Liver (tissue), 7 donors: ENCODE measurements at regions not wholly inside any gene's neighbourhood (a gene's known extent, or its start where the extent isn't known, plus 50 kb on each side); places are given as distances from the start of the nearest gene placed in this dataset.

Experiments
- DNase-seq: peaks from one replicate; pipeline ENCODE4 v3.0.0-alpha.2; 2017; ENCODE audit warnings: low spot score
- H3K27ac ChIP-seq, 2 donors: one replicate each; pipeline ENCODE4 v1.7.0; 2013; ENCODE audit warnings: inconsistent platforms in 2 of 2, low read length in 2 of 2, control low read depth in 1 of 2, low read depth in 1 of 2, mild to moderate bottlenecking in 1 of 2
- H3K27me3 ChIP-seq, 4 donors: one replicate each; pipeline versions ENCODE4 v1.6.1 to v1.7.0; 2013; ENCODE audit warnings: low read length in 3 of 4, inconsistent platforms in 1 of 4, mild to moderate bottlenecking in 1 of 4, moderate library complexity in 1 of 4; ENCODE audit not compliant: control insufficient read depth in 4 of 4, insufficient read depth in 4 of 4
- H3K36me3 ChIP-seq, 4 donors: one replicate each; pipeline versions ENCODE4 v1.6.1 to v1.7.0; 2013; ENCODE audit warnings: low read length in 3 of 4, mild to moderate bottlenecking in 3 of 4, low read depth in 1 of 4, moderate library complexity in 1 of 4; ENCODE audit not compliant: control insufficient read depth in 4 of 4, insufficient read depth in 3 of 4
- H3K4me1 ChIP-seq, 4 donors: one replicate each; pipeline versions ENCODE4 v1.6.1 to v1.7.0; 2013; ENCODE audit warnings: low read length in 3 of 4, mild to moderate bottlenecking in 3 of 4, moderate library complexity in 1 of 4; ENCODE audit not compliant: control insufficient read depth in 4 of 4, insufficient read depth in 4 of 4
- H3K4me3 ChIP-seq, 3 donors: one replicate each; pipeline versions ENCODE4 v1.6.1 to v1.7.0; 2013; ENCODE audit warnings: low read length in 3 of 3, control low read depth in 1 of 3, low read depth in 1 of 3, mild to moderate bottlenecking in 1 of 3
- H3K9ac ChIP-seq, 2 donors: one replicate each; pipeline ENCODE4 v1.7.0; 2013; ENCODE audit warnings: low read length in 2 of 2, mild to moderate bottlenecking in 2 of 2, moderate library complexity in 2 of 2, control low read depth in 1 of 2, low read depth in 1 of 2
- H3K9me3 ChIP-seq, 4 donors: one replicate each; pipeline versions ENCODE4 v1.6.1 to v1.7.0; 2013; ENCODE audit warnings: low read length in 3 of 4; ENCODE audit not compliant: control insufficient read depth in 4 of 4
- HNF4A ChIP-seq, 2 donors: conservative IDR thresholded peaks; 2 replicates each; pipeline ENCODE4 v1.6.1; 2016; ENCODE audit warnings: antibody characterized with exemption in 2 of 2, mild to moderate bottlenecking in 2 of 2
- WGBS: extraction: QIAGEN DNeasy Blood & Tissue Kit; methylation state at CpG from one replicate; pipeline ENCODE4 v1.1.7; 2013; 5-methylcytosine and 5-hydroxymethylcytosine counted together
- TF ChIP-seq, protein P1 (sequence below): IDR thresholded peaks from 2 replicates; pipeline ENCODE4 v1.6.1; 2016; ENCODE audit warnings: antibody characterized with exemption
- donor health status: healthy.
- donor health status: healthy.
- donor health status: healthy.
- donor health status: healthy.

- 27% methylated on average over 2 of the region's 2 CpGs for WGBS
- Histone ChIP-seq H3K27ac (no peak overlapping the region), H3K9ac (no peak overlapping the region), H3K27me3 (no peaks in the 10 kb centered on the region), H3K4me3 (no peak overlapping the region), H3K4me1 (no peaks in the 10 kb centered on the region), H3K9me3 (no peaks in the 10 kb centered on the region), H3K36me3 (no peaks in the 10 kb centered on the region)
- DNase-seq: no peak
- TF ChIP-seq, protein P1, sequence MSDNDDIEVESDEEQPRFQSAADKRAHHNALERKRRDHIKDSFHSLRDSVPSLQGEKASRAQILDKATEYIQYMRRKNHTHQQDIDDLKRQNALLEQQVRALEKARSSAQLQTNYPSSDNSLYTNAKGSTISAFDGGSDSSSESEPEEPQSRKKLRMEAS: no peak
- TF ChIP-seq HNF4A (conservative IDR thresholded peaks at IDR 0.05): peak in 1 of 2 donors; percentile 14
Measured at GRCh38 chr2:168404764-168405163, 51.3 kb upstream of the CERS6 start.
